ENCODE measurements at regions not wholly inside any gene's neighbourhood (a gene's known extent, or its start where the extent isn't known, plus 50 kb on each side); places are given as distances from the start of the nearest gene placed in this dataset.

DNA sequence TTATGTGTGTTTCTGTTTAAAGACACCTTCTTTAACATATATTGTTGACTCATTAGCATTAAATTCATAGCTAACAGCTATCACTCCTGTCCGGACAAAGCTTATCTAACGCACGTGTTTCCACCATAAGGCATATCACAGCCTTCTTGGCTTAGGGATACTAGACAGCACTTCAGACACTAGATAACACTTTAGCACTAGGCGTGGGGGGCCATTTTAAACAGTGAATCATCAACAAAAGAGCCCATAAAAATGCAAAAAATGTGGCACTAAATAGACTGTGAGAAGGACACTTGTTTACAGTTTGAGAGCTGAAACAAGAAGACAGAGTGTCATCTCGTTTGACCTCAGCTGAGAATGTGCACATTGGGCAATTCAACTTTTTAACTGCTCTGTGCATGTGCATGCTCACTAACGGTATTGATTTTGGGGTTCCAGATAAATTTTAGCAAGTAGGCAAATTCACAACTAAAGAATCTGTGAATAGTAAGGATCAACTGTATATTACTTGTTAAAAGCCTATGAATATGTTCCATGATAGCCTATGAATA lies 58.9 kb upstream of the RAI2 start:
- DNase-seq, result no peak

GRCh38 chrX:17917945-17918577 lies 57.0 kb upstream of the RAI2 start:
- no peak for DNase-seq

DNA sequence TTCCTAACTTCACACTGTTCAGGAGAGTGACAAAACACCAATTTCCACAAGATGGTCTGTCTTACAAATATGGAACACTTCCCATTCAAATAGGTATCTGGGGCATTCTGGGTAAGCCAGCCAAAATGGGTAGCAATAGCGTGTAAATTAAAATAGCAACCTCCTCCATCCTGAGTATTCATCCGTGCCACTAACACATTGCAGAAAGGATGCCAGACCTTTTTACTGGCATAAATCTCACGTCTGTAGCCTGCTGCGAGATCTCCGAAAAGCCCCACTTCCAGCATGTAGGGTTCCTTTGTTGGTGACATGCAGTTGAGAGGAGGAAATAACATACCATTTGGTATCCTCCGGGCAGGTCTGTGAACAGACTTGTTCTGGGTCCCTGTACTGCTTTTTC lies 52.7 kb upstream of the RAI2 start:
- no peak for DNase-seq
